Osteoblast (primary cell): ENCODE measurements at regions not wholly inside any gene's neighbourhood (a gene's known extent, or its start where the extent isn't known, plus 50 kb on each side); places are given as distances from the start of the nearest gene placed in this dataset.

Experiments used
- DNase-seq: peaks from one replicate; pipeline ENCODE4 v3.0.0; 2011; ENCODE audit warnings: low spot score, mixed read lengths; ENCODE audit not compliant: insufficient read length; ENCODE audit errors: missing footprints
- H2AFZ ChIP-seq: 2 replicates; pipeline ENCODE4 v1.6.0; 2011; ENCODE audit warnings: mild to moderate bottlenecking, low read length
- H3K27ac ChIP-seq: 2 replicates; pipeline ENCODE4 v1.5.1; 2011; ENCODE audit warnings: mild to moderate bottlenecking, low read depth, low read length, moderate library complexity
- H3K27me3 ChIP-seq: 2 replicates; pipeline ENCODE4 v1.6.0; 2012; ENCODE audit warnings: mild to moderate bottlenecking, control low read depth, inconsistent platforms, low read length, moderate library complexity; ENCODE audit not compliant: insufficient read depth
- H3K36me3 ChIP-seq: 2 replicates; pipeline ENCODE4 v1.5.1; 2011; ENCODE audit warnings: mild to moderate bottlenecking, low read length, control low read depth, moderate library complexity; ENCODE audit not compliant: insufficient read depth
- H3K4me1 ChIP-seq: 2 replicates; pipeline ENCODE4 v1.5.1; 2011; ENCODE audit warnings: mild to moderate bottlenecking, low read length, control low read depth, moderate library complexity; ENCODE audit not compliant: insufficient read depth
- H3K4me2 ChIP-seq: 2 replicates; pipeline ENCODE4 v1.6.0; 2011; ENCODE audit warnings: mild to moderate bottlenecking, low read length; ENCODE audit not compliant: insufficient read depth
- H3K4me3 ChIP-seq: fragments of 200-600 bp; sonication (generic); 3 replicates; pipeline ENCODE4 v1.5.1; 2012; ENCODE audit warnings: mild to moderate bottlenecking, low read length, inconsistent platforms; ENCODE audit not compliant: insufficient read depth
- H3K79me2 ChIP-seq: 2 replicates; pipeline ENCODE4 v1.6.0; 2012; ENCODE audit warnings: mild to moderate bottlenecking, low read length, control low read depth, inconsistent platforms; ENCODE audit not compliant: insufficient read depth
- H3K9me3 ChIP-seq: 2 replicates; pipeline ENCODE4 v1.5.1; 2011; ENCODE audit warnings: low read depth, low read length, control low read depth
- H4K20me1 ChIP-seq: 2 replicates; pipeline ENCODE4 v1.6.0; 2012; ENCODE audit warnings: mild to moderate bottlenecking, low read length, control low read depth; ENCODE audit not compliant: insufficient read depth
- TF ChIP-seq, protein P1 (sequence below): IDR thresholded peaks from 2 replicates; pipeline ENCODE4 v1.5.1; 2011; ENCODE audit warnings: mild to moderate bottlenecking, low read depth, low read length, moderate library complexity; ENCODE audit errors: extremely low read depth

DNA sequence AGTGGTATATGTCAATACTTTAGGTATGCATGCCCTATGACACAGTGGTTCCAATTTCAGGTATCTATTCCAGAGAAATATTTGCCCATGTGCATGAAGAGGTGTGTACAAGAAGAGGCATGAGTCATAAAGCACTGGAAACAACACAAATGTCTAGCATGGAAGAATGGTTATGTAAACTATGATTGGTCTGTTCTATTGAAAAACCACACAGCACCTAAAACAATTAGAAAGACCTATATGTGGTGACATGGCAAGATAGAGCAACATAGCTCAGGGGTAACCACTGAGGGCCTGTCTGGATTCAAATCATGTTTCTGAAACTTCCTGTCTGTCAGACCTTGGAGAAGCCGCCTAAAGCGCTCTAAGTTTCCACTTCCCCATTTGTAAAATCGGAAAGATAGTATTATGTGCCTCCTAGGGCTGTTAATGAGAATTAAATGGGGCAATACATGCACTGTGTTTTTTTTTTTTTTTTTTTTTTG is 63.4 kb upstream of the GPCPD1 start:
- TF ChIP-seq, protein P1, sequence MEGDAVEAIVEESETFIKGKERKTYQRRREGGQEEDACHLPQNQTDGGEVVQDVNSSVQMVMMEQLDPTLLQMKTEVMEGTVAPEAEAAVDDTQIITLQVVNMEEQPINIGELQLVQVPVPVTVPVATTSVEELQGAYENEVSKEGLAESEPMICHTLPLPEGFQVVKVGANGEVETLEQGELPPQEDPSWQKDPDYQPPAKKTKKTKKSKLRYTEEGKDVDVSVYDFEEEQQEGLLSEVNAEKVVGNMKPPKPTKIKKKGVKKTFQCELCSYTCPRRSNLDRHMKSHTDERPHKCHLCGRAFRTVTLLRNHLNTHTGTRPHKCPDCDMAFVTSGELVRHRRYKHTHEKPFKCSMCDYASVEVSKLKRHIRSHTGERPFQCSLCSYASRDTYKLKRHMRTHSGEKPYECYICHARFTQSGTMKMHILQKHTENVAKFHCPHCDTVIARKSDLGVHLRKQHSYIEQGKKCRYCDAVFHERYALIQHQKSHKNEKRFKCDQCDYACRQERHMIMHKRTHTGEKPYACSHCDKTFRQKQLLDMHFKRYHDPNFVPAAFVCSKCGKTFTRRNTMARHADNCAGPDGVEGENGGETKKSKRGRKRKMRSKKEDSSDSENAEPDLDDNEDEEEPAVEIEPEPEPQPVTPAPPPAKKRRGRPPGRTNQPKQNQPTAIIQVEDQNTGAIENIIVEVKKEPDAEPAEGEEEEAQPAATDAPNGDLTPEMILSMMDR, result no peak
- H3K4me2 ChIP-seq, result no peak overlapping the region
- H3K4me1 ChIP-seq, result no peaks in the 10 kb centered on the region
- no peak overlapping the region for H3K27ac ChIP-seq
- no peaks in the 10 kb centered on the region for H3K9me3 ChIP-seq
- no peak overlapping the region for H3K4me3 ChIP-seq
- no peaks in the 10 kb centered on the region for H4K20me1 ChIP-seq
- no peaks in the 10 kb centered on the region for H3K27me3 ChIP-seq
- H2AFZ ChIP-seq, result no peak overlapping the region
- H3K79me2 ChIP-seq, result no peaks in the 10 kb centered on the region
- no peak for DNase-seq
- no peaks in the 10 kb centered on the region for H3K36me3 ChIP-seq

DNA sequence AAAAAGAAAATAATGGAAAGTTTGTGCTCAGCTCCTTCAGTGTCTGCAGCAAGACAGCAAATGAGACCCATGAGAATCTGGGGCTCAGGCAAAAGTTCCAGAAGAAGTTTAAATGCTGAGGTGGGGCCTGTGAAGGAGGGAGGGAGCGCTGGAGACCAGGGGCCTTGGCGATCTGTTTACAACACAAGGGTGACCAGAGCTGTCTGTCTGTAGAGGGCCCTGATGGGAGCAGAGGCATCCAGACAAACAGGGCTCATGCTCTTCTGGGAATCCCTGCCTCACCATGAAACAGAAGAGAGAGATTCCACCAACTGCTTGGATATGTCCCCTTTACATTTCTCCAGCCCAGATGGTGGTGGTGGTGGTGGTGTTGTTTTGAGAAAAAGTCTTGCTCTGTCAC is 60.1 kb upstream of the GPCPD1 start:
- H2AFZ ChIP-seq, result no peak overlapping the region
- no peaks in the 10 kb centered on the region for H3K4me1 ChIP-seq
- H3K9me3 ChIP-seq, result no peaks in the 10 kb centered on the region
- no peaks in the 10 kb centered on the region for H3K27me3 ChIP-seq
- no peak overlapping the region for H3K4me2 ChIP-seq
- no peaks in the 10 kb centered on the region for H3K79me2 ChIP-seq
- no peak for DNase-seq
- no peak overlapping the region for H3K4me3 ChIP-seq
- no peak overlapping the region for H3K27ac ChIP-seq
- no peaks in the 10 kb centered on the region for H4K20me1 ChIP-seq
- TF ChIP-seq, protein P1, result no peak
- H3K36me3 ChIP-seq, result no peaks in the 10 kb centered on the region

DNA sequence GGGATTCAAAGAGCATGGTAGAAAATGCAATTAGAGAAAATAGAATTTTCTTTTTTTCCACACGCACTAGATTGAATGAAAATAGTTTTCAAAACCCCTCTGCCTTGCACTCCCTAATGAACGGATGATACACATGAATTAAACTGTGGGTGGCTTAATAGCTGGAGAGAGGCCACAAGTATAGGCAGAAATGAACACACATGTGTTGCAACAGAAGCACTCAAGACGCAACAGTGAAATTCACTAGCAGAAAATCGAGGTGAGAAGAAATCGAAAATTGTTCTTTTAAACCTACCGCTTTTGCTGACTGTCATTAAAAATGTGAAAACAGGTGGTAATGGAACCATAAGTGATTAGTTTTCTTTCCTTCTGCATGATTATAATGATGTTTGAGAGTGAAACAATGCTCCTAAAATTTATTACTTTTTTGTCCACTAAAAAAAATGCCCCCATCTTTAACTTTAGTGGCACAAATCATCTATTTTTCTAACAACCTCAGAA is 59.3 kb upstream of the GPCPD1 start:
- Histone ChIP-seq H2AFZ (no peak overlapping the region), H3K4me3 (no peak overlapping the region), H3K9me3 (no peaks in the 10 kb centered on the region), H4K20me1 (no peaks in the 10 kb centered on the region), H3K27me3 (no peaks in the 10 kb centered on the region), H3K36me3 (no peaks in the 10 kb centered on the region), H3K4me2 (no peak overlapping the region), H3K4me1 (no peaks in the 10 kb centered on the region), H3K79me2 (no peaks in the 10 kb centered on the region), H3K27ac (no peak overlapping the region)
- no peak for DNase-seq
- TF ChIP-seq, protein P1, result no peak

DNA sequence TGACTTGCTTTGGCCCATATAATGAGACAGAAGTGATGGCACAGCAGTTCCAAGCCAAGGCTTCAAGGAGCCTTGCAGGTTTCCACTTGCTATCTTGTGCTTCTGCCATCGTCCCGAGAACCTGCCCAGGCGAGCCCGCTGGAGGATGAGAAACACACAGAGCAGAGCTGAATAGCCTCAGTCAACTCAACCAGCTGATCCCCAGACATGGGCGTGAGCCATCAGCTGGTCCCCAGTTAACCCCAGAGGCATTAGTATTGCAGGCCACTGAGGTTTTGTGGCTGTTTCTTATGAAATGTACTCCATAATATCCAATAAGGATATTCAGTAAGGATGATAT is 57.7 kb upstream of the GPCPD1 start:
- TF ChIP-seq, protein P1, result no peak
- no peaks in the 10 kb centered on the region for H3K27me3 ChIP-seq
- H3K27ac ChIP-seq, result no peak overlapping the region
- DNase-seq, result no peak
- H3K9me3 ChIP-seq, result no peaks in the 10 kb centered on the region
- H4K20me1 ChIP-seq, result no peaks in the 10 kb centered on the region
- H3K4me1 ChIP-seq, result no peaks in the 10 kb centered on the region
- no peak overlapping the region for H2AFZ ChIP-seq
- no peaks in the 10 kb centered on the region for H3K79me2 ChIP-seq
- no peak overlapping the region for H3K4me2 ChIP-seq
- H3K4me3 ChIP-seq, result no peak overlapping the region
- no peaks in the 10 kb centered on the region for H3K36me3 ChIP-seq
